Stimulated activated CD4-positive, alpha-beta T cell treated with anti-CD3 and anti-CD28 coated beads, Interleukin-15, amount 100 ng/mL, for 48 hours (primary cell): ENCODE measurements at regions not wholly inside any gene's neighbourhood (a gene's known extent, or its start where the extent isn't known, plus 50 kb on each side); places are given as distances from the start of the nearest gene placed in this dataset.

Source experiments
- DNase-seq, 2 donors: peaks; one replicate each; pipeline ENCODE4 v3.0.0-alpha.2; 2020; ENCODE audit warnings: low read depth in 2 of 2

GRCh38 chr12:91396293-91396692 lies 213.7 kb upstream of the DCN start:
- DNase-seq: no peak

- DNase-seq: no peak
Measured at GRCh38 chr12:91395628-91396135, 213.1 kb upstream of the DCN start.

- DNase-seq: no peak
Measured at GRCh38 chr12:91394903-91395302, 212.3 kb upstream of the DCN start.

- DNase-seq: no peak
Measured at GRCh38 chr12:91388573-91388972, 206.0 kb upstream of the DCN start.

- DNase-seq: no peak
Measured at GRCh38 chr12:91387461-91388134, 205.0 kb upstream of the DCN start.

- no peak for DNase-seq
Measured at GRCh38 chr12:91384806-91385205, 202.2 kb upstream of the DCN start.

- no peak for DNase-seq
Measured at GRCh38 chr12:91384366-91384765, 201.7 kb upstream of the DCN start.

- no peak for DNase-seq
Measured at GRCh38 chr12:91383099-91383498, 200.5 kb upstream of the DCN start.

GRCh38 chr12:91382081-91382543 lies 199.5 kb upstream of the DCN start:
- DNase-seq: peak; percentile 65 to 78

- DNase-seq: no peak
Measured at GRCh38 chr12:91381309-91381804, 198.7 kb upstream of the DCN start.

- DNase-seq: no peak
Measured at GRCh38 chr12:91380631-91381030, 198.0 kb upstream of the DCN start.

GRCh38 chr12:91379051-91379775 lies 196.6 kb upstream of the DCN start:
- DNase-seq: no peak

- DNase-seq: no peak
Measured at GRCh38 chr12:91377436-91377835, 194.8 kb upstream of the DCN start.

- no peak for DNase-seq
Measured at GRCh38 chr12:91373086-91373485, 190.5 kb upstream of the DCN start.

GRCh38 chr12:91370086-91370868 lies 187.7 kb upstream of the DCN start:
- no peak for DNase-seq

GRCh38 chr12:91368613-91369012 lies 186.0 kb upstream of the DCN start:
- no peak for DNase-seq

GRCh38 chr12:91367234-91367849 lies 184.7 kb upstream of the DCN start:
- no peak for DNase-seq

GRCh38 chr12:91364471-91365184 lies 182.0 kb upstream of the DCN start:
- DNase-seq: no peak

GRCh38 chr12:91361864-91362263 lies 179.2 kb upstream of the DCN start:
- DNase-seq: no peak

GRCh38 chr12:91357381-91357780 lies 174.8 kb upstream of the DCN start:
- no peak for DNase-seq

- DNase-seq: no peak
Measured at GRCh38 chr12:91356405-91356804, 173.8 kb upstream of the DCN start.
